NT2/D1 (cell line): ENCODE measurements at regions not wholly inside any gene's neighbourhood (a gene's known extent, or its start where the extent isn't known, plus 50 kb on each side); places are given as distances from the start of the nearest gene placed in this dataset.

Experiments used
- SUZ12 ChIP-seq: IDR thresholded peaks from 2 replicates; pipeline ENCODE4 v1.6.1; 2011; ENCODE audit not compliant: insufficient read length, insufficient read depth; ENCODE audit errors: extremely low read depth
- YY1 ChIP-seq: IDR thresholded peaks from 2 replicates; pipeline ENCODE4 v1.6.1; 2011; ENCODE audit not compliant: insufficient read length, insufficient read depth
- ZNF274 ChIP-seq: IDR thresholded peaks from 2 replicates; pipeline ENCODE4 v1.6.1; 2011; ENCODE audit warnings: mild to moderate bottlenecking, low read depth, low read length

DNA sequence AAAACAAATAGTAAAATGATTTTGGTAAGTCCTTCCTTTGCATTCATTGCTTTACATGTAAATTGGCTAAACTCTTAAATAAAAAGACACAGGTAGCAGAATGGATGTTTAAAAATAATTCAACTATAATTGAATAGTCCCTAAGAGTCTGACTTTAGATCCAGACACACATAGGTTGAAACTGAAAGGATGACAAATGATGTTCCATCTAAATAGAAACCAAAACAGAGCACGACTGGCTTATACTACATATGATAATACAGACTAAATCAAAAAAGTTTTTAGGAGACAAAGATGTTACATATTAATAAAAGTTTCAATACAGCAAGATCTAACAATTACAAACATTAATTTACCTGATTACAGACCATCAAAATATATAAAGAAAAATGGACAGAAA is 2055.1 kb upstream of the WWC1 start:
- TF ChIP-seq YY1, result no peak
- TF ChIP-seq SUZ12, result no peak
- no peak for TF ChIP-seq ZNF274
